ENCODE measurements at regions not wholly inside any gene's neighbourhood (a gene's known extent, or its start where the extent isn't known, plus 50 kb on each side); places are given as distances from the start of the nearest gene placed in this dataset.
A peak's percentile ranks its signal among the peaks of the same experiment; 100 is the strongest.

DNA sequence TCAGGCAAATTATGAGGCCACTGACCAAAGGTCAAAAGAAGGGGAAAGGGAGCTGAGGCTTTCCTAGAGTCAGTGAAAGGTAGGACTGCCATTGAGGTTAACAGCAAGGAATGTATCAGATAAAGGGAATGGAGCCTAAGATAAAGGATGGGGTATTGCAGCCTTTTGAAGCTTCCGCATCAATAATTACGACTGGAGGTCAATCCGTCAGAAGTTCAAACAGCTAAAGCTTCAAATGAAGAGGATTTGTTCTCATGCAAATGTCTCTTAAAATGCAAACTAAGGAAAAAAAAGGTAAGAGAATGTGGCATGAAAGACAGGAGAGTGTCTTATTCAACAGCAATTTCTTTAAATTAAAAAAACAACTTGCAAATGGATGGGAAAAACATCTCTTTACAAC lies 341.1 kb upstream of the RGMB start:
- H3K4me3 ChIP-seq = no peak overlapping the region
- 17 to 100% (median 58%) methylated on average over 1 to 3 of the region's 3 CpGs; no CpG with 5 or more reads in 2 of the 10 experiments for WGBS, 10 experiments
- H3K27ac ChIP-seq = no peak overlapping the region
- ATAC-seq (replicated peaks in 6 of 8) = no peak
- in situ Hi-C loops (cut with MboI; ENCODE audit: low pct_unique_long_range_greater_than_20kb in 2 of 9, low sequenced_read_pairs in 9 of 9, unreplicated experiment in 9 of 9) = no loop called here
- H3K4me1 ChIP-seq (replicated peaks in 1 of 2) = peaks cover 0 to 11% of the 10 kb centered on the region in 2 donors

DNA sequence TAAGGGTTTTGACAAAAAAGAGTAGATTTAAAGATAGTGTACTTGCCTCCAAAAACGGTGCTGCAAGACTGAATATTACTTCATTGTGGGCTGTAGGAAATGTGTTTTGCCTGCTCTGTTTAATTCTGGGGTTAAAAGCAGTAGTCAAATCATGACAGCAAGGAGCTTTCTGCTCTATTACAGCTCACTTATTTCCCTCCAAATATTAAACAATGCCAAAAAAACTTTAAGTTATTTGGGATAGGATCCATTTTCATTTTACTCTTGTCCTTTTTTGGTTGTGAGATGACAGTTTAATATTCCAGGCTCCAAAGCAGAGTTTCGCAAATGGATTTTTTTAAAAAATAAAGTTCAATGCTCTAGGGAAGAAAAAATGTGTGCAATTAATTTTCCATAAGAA lies 340.4 kb upstream of the RGMB start:
- 0 to 85% (median 50%) methylated on average over 1 to 2 of the region's 2 CpGs; no CpG with 5 or more reads in 1 of the 10 experiments for WGBS, 10 experiments
- Histone ChIP-seq H3K27ac (no peak overlapping the region), H3K4me3 (no peak overlapping the region), H3K4me1 (replicated peaks in 1 of 2) (peaks cover 0 to 11% of the 10 kb centered on the region in 2 donors)
- in situ Hi-C loops (cut with MboI; ENCODE audit: low pct_unique_long_range_greater_than_20kb in 2 of 9, low sequenced_read_pairs in 9 of 9, unreplicated experiment in 9 of 9) = no loop called here
- no peak for ATAC-seq (replicated peaks in 6 of 8)

DNA sequence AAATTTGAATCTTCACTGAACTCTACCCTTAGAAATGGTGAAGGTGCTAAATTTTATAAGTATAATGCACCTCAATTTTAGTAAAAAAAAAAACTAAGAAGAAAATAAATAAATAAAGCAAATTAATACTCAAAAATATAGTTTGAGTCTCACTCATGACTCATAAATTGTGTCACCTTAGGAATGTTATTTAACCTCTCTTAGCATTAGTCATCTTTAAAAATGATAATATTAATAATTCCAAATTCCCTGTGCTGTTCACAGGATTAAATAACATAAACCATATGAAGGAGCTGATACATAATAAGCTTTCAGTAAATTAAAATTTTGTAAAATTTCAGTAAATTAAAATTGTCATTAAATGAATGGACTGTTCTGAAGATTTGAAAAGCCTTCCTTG lies 339.8 kb upstream of the RGMB start:
- Histone ChIP-seq H3K4me1 (replicated peaks in 1 of 2) (peaks cover 0 to 11% of the 10 kb centered on the region in 2 donors), H3K4me3 (no peak overlapping the region), H3K27ac (no peak overlapping the region)
- no peak for ATAC-seq (replicated peaks in 6 of 8)
- in situ Hi-C loops (cut with MboI; ENCODE audit: low pct_unique_long_range_greater_than_20kb in 2 of 9, low sequenced_read_pairs in 9 of 9, unreplicated experiment in 9 of 9) = no loop called here

DNA sequence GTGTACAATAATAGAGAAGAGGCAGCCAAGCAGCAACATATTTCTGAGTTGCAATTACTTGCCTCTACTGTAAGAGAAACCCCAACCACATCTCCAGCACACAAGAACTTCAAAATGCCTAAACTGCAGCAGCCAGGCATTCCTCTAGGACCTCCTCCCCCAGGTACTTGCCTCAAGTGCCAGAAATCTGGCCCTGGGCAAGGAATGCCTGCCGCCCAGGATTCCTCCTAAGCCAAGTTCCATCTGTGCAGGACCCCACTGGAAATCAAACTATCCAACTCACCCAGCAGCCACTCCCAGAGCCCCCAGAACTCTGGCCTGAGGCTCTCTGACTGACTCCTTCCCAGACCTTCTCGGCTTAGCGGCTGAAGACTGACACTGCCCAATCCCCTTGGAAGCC lies 336.8 kb upstream of the RGMB start:
- WGBS, 10 experiments = 80 to 100% (median 100%) methylated on average over 1 to 2 of the region's 3 CpGs; no CpG with 5 or more reads in 6 of the 10 experiments
- H3K4me3 ChIP-seq = no peak overlapping the region
- H3K4me1 ChIP-seq (replicated peaks in 1 of 2) = peaks cover 0 to 11% of the 10 kb centered on the region in 2 donors
- in situ Hi-C loops (cut with MboI; ENCODE audit: low pct_unique_long_range_greater_than_20kb in 2 of 9, low sequenced_read_pairs in 9 of 9, unreplicated experiment in 9 of 9) = no loop called here
- no peak overlapping the region for H3K27ac ChIP-seq
- ATAC-seq (replicated peaks in 6 of 8) = no peak

DNA sequence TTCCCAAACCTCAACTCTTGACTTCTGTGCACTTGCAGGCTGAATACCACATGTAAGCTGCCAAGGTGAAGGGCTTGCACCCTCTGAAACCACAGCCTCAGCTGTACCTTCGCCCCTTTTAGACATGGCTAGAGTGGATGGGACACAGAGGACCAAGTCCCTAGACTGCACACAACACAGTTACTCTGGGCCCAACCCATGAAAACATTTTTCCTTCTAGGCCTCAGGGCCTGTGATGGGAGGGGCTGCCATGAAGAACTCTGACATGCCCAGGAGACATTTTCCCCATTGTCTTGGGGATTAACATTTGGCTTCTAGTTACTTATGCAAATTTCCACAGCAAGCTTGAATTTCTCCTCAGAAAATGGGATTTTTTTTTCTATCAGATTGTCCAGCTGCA lies 331.0 kb upstream of the RGMB start:
- H3K27ac ChIP-seq = no peak overlapping the region
- H3K4me1 ChIP-seq (replicated peaks in 1 of 2) = no peaks in the 10 kb centered on the region
- H3K4me3 ChIP-seq = no peak overlapping the region
- peak in 2 of 8 experiments; percentile 96 to 97 for ATAC-seq (replicated peaks in 6 of 8)
- 57 to 100% (median 83%) methylated on average over 1 of the region's 1 CpG; no CpG with 5 or more reads in 6 of the 10 experiments for WGBS, 10 experiments
- in situ Hi-C loops (cut with MboI; ENCODE audit: low pct_unique_long_range_greater_than_20kb in 2 of 9, low sequenced_read_pairs in 9 of 9, unreplicated experiment in 9 of 9) = no loop called here

DNA sequence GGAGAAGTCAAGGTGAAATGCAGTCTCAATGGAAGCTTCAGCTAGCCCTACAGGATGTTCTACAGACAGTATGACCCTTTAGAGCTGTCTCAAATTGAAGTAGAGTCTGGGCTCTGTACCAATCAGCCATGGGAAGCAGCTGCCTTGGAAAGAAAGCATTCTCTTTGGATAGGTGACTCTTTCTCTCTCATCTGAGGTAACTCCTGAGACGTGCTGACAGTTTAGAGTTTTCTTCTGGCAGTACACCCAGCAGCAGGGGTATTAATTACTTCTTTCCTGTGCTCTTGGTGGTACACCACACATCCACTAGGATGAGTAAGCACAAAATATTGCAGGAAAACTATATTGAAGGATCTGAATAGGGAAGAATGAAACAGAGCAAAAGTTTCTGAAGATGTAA lies 329.6 kb upstream of the RGMB start:
- Histone ChIP-seq H3K27ac (no peak overlapping the region), H3K4me3 (no peak overlapping the region), H3K4me1 (replicated peaks in 1 of 2) (no peaks in the 10 kb centered on the region)
- 40 to 80% methylated on average over 1 of the region's 1 CpG; no CpG with 5 or more reads in 8 of the 10 experiments for WGBS, 10 experiments
- no peak for ATAC-seq (replicated peaks in 6 of 8)
- in situ Hi-C loops (cut with MboI; ENCODE audit: low pct_unique_long_range_greater_than_20kb in 2 of 9, low sequenced_read_pairs in 9 of 9, unreplicated experiment in 9 of 9) = no loop called here

DNA sequence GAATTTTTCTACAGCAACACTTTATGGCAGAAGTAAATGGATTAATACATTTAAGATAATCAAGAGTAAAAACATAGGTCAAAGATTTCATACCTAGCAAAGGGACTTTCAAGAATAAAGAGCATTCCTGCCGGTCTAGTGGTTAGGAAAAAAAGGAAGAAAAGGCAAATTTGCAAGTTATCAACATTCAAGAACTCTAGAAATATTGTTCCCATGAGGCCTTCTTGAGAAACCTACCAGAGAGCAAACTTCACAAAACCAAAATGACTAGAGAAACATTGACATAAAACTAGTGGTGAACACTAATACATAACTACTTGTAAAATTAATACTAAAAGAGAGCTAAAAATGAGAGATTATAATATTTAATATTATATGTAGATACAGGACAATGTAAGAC lies 320.2 kb upstream of the RGMB start:
- WGBS, 10 experiments = 18 to 100% (median 82%) methylated on average over 1 of the region's 1 CpG
- H3K4me3 ChIP-seq = no peak overlapping the region
- no peak overlapping the region for H3K27ac ChIP-seq
- in situ Hi-C loops (cut with MboI; ENCODE audit: low pct_unique_long_range_greater_than_20kb in 2 of 9, low sequenced_read_pairs in 9 of 9, unreplicated experiment in 9 of 9) = loop anchor here in 1 of 9 experiments (25.0 kb wide), 1 partner anchor 309 kb away; the partner anchor contains the start of gene RGMB
- no peaks in the 10 kb centered on the region for H3K4me1 ChIP-seq (replicated peaks in 1 of 2)
- ATAC-seq (replicated peaks in 6 of 8) = no peak

DNA sequence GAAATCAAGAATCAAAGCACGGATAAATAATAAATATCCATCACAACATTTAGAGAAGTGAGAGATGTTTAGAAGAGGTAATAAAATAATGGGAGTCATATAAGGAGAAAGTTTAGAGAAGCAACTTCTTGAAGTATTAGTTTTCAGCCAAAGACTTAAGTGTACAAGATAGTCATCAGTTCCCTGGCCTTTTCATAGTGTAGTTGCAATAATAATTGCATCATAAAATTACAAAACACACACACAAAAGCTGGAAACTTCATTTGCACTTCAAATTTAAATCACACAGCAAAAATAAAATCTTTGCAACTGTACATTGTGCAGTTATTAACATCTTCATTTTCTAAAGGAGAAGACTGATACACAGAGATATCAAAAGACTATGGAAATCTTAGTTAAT lies 319.1 kb upstream of the RGMB start:
- in situ Hi-C loops (cut with MboI; ENCODE audit: low pct_unique_long_range_greater_than_20kb in 2 of 9, low sequenced_read_pairs in 9 of 9, unreplicated experiment in 9 of 9) = loop anchor here in 1 of 9 experiments (25.0 kb wide), 1 partner anchor 308 kb away; the partner anchor contains the start of gene RGMB
- no peak for ATAC-seq (replicated peaks in 6 of 8)
- no peak overlapping the region for H3K4me3 ChIP-seq
- 82 to 100% (median 100%) methylated on average over 1 of the region's 1 CpG; no CpG with 5 or more reads in 2 of the 10 experiments for WGBS, 10 experiments
- no peaks in the 10 kb centered on the region for H3K4me1 ChIP-seq (replicated peaks in 1 of 2)
- H3K27ac ChIP-seq = no peak overlapping the region

DNA sequence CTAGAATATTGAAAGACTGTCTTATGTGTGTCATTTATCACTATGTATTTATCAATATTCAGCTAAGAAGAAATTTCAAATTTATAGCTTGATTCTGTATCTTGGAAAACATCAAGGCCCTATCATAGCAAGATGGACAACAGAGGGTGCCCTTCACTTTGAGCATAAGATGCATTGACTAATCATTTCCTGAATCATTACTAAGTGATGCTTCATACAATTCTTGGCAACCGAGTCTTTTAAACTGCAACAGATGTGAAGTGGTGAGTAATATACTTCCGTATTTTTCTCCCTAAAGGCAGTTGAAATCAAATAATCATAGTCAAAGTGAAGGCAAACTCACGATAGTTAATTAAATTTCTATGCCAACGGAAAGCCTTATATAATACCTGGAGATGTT lies 318.6 kb upstream of the RGMB start:
- whole genome bisulfite sequencing, 10 experiments = 0 to 93% (median 36%) methylated on average over 1 to 4 of the region's 4 CpGs; no CpG with 5 or more reads in 2 of the 10 experiments
- Histone ChIP-seq H3K4me1 (replicated peaks in 1 of 2) (no peaks in the 10 kb centered on the region), H3K4me3 (no peak overlapping the region), H3K27ac (no peak overlapping the region)
- in situ Hi-C loops (cut with MboI; ENCODE audit: low pct_unique_long_range_greater_than_20kb in 2 of 9, low sequenced_read_pairs in 9 of 9, unreplicated experiment in 9 of 9) = loop anchor here in 1 of 9 experiments (25.0 kb wide), 1 partner anchor 307 kb away; the partner anchor contains the start of gene RGMB
- peak in 3 of 8 experiments; percentile 88 to 100 (median 99) for ATAC-seq (replicated peaks in 6 of 8)

DNA sequence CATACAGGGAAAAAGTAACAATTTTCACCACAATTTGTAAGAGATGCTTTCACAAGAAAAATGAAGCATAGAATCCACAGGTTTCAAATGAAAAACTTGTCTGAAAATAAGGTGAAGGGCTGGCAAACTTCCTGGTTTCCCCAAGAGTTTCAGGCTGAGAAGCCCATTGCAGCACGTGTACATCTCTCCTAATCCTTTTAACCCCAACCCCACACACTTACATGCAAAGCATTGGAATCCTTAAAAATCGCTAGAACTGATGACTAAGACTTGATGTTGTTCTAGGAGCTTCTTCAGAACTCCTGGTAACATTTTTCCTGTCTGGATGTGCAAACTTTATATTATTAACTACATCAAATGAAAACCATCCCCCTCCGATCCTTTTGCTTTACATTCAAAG lies 317.8 kb upstream of the RGMB start:
- 10 to 100% (median 40%) methylated on average over 1 to 3 of the region's 3 CpGs; no CpG with 5 or more reads in 1 of the 10 experiments for WGBS, 10 experiments
- ATAC-seq (replicated peaks in 6 of 8) = no peak
- in situ Hi-C loops (cut with MboI; ENCODE audit: low pct_unique_long_range_greater_than_20kb in 2 of 9, low sequenced_read_pairs in 9 of 9, unreplicated experiment in 9 of 9) = loop anchor here in 1 of 9 experiments (25.0 kb wide), 1 partner anchor 307 kb away; the partner anchor contains the start of gene RGMB
- Histone ChIP-seq H3K4me1 (replicated peaks in 1 of 2) (no peaks in the 10 kb centered on the region), H3K4me3 (no peak overlapping the region), H3K27ac (no peak overlapping the region)

DNA sequence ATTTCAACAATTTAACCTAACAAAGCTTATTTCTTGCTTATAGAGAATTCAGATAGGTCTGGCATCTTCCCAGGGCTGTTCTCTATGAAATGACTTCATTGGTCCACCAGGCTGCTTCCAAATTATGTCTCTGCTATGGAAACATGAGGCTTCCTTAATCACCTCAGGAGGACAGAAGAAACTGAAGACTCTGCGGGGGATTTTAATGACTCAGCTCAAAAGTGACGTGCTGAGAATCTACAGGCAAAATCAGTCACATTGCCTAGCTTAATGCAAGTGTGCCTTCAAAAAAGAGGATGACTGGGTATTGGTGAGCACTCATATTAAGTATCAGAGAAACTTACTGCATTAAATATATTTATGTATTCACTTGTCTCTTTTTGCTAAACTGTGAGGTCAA lies 315.5 kb upstream of the RGMB start:
- 50 to 96% (median 77%) methylated on average over 1 to 2 of the region's 2 CpGs; no CpG with 5 or more reads in 4 of the 10 experiments for WGBS, 10 experiments
- Histone ChIP-seq H3K4me1 (replicated peaks in 1 of 2) (peaks cover 4 to 6% of the 10 kb centered on the region in 2 donors), H3K27ac (no peak overlapping the region), H3K4me3 (no peak overlapping the region)
- in situ Hi-C loops (cut with MboI; ENCODE audit: low pct_unique_long_range_greater_than_20kb in 2 of 9, low sequenced_read_pairs in 9 of 9, unreplicated experiment in 9 of 9) = loop anchor here in 1 of 9 experiments (25.0 kb wide), 1 partner anchor 304 kb away; the partner anchor contains the start of gene RGMB
- peak in 1 of 8 experiments; percentile 27 for ATAC-seq (replicated peaks in 6 of 8)

DNA sequence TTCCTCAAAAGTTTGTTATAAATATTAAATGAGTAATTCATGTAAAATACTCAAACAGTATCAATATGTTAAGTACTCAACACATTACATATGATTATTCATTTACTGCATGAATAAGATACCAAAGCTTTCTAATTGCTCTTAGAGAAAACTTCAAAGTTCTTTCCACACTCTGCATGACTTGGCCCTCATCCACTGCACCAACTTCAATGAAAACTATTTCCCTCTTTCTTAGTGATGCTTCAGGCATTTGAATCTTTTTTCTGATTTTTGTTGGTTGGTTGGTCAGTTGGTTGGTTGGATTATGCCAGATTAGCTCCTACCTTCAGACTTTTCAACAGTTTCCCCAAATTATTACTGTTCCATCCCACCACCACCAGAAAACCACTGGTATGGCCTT lies 314.7 kb upstream of the RGMB start:
- Histone ChIP-seq H3K27ac (no peak overlapping the region), H3K4me1 (replicated peaks in 1 of 2) (peaks cover 4 to 6% of the 10 kb centered on the region in 2 donors), H3K4me3 (no peak overlapping the region)
- no peak for ATAC-seq (replicated peaks in 6 of 8)
- in situ Hi-C loops (cut with MboI; ENCODE audit: low pct_unique_long_range_greater_than_20kb in 2 of 9, low sequenced_read_pairs in 9 of 9, unreplicated experiment in 9 of 9) = loop anchor here in 1 of 9 experiments (25.0 kb wide), 1 partner anchor 304 kb away; the partner anchor contains the start of gene RGMB

DNA sequence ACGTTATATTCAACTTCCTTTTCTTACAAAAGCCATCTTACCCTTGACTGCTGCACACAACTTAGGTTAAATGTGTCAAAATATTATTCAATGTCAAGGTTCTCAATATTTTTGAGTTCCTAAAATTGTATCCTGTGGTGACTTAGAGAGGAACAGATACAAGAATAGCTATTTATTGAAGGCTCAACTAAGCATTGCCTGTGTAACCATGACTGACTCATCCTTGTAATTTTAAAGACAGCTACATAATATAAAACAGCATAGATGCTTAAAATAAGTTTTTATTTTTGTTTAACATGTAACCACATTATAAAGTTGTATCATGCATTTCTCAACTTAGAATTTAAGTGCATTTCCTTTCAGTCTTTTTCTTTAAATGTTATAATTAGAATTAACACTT lies 312.9 kb upstream of the RGMB start:
- ATAC-seq (replicated peaks in 6 of 8) = no peak
- WGBS, 10 experiments = 29 to 100% (median 82%) methylated on average over 1 of the region's 1 CpG; no CpG with 5 or more reads in 5 of the 10 experiments
- no peak overlapping the region for H3K4me3 ChIP-seq
- H3K4me1 ChIP-seq (replicated peaks in 1 of 2) = peaks cover 4 to 6% of the 10 kb centered on the region in 2 donors
- in situ Hi-C loops (cut with MboI; ENCODE audit: low pct_unique_long_range_greater_than_20kb in 2 of 9, low sequenced_read_pairs in 9 of 9, unreplicated experiment in 9 of 9) = loop anchor here in 1 of 9 experiments (25.0 kb wide), 1 partner anchor 302 kb away; the partner anchor contains the start of gene RGMB
- H3K27ac ChIP-seq = no peak overlapping the region

DNA sequence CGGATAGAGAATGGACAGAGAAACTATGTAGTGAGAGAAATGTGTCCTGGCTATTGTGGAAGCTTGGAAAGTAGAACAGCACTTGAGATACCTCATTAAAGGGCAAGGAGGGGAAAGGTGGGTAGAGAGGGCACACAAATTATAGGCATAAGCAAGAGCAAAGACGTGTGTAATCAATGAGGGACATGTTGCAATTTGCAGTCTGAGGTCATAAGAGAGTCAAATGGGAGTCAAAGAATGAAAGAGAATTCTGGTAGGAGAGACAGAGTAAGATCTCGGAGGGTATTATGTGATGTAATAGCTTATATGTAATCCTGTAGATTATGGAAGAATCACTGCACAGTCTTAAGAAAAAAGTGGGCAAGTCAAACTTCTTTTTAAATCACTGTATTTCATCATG lies 312.0 kb upstream of the RGMB start:
- 49 to 100% (median 79%) methylated on average over 1 to 3 of the region's 3 CpGs; no CpG with 5 or more reads in 2 of the 10 experiments for WGBS, 10 experiments
- ATAC-seq (replicated peaks in 6 of 8) = peak in 1 of 8 experiments; percentile 14
- no peak overlapping the region for H3K27ac ChIP-seq
- peaks cover 4 to 6% of the 10 kb centered on the region in 2 donors for H3K4me1 ChIP-seq (replicated peaks in 1 of 2)
- in situ Hi-C loops (cut with MboI; ENCODE audit: low pct_unique_long_range_greater_than_20kb in 2 of 9, low sequenced_read_pairs in 9 of 9, unreplicated experiment in 9 of 9) = loop anchor here in 1 of 9 experiments (25.0 kb wide), 1 partner anchor 301 kb away; the partner anchor contains the start of gene RGMB
- H3K4me3 ChIP-seq = no peak overlapping the region
